Esophagus muscularis mucosa (tissue), 4 donors: ENCODE measurements at regions not wholly inside any gene's neighbourhood (a gene's known extent, or its start where the extent isn't known, plus 50 kb on each side); places are given as distances from the start of the nearest gene placed in this dataset.

ENCODE experiments used
- DNase-seq: peaks from one replicate; pipeline ENCODE4 v3.0.0-alpha.2; 2017; ENCODE audit errors: extremely low spot score
- H3K27ac ChIP-seq, 4 donors: fragments of 200-600 bp; sonication (generic); replicated peaks in 1 of 4; 1 replicate in 3 of 4; 2 replicates in 1 of 4; pipeline ENCODE4 v1.5.1; 2016 to 2019; ENCODE audit warnings: mild to moderate bottlenecking in 1 of 4
- H3K27me3 ChIP-seq, 4 donors: fragments of 200-600 bp; sonication (generic); one replicate each; pipeline versions ENCODE4 v1.5.1 to v1.6.0; 2016 to 2019
- H3K36me3 ChIP-seq, 4 donors: fragments of 200-600 bp; sonication (generic); one replicate each; pipeline ENCODE4 v1.5.1; 2016 to 2019
- H3K4me1 ChIP-seq, 4 donors: fragments of 200-600 bp; sonication (generic); one replicate each; pipeline ENCODE4 v1.5.1; 2016 to 2019
- H3K4me3 ChIP-seq, 4 donors: fragments of 200-600 bp; sonication (generic); 1 replicate in 2 of 4; 2 replicates in 2 of 4; pipeline ENCODE4 v1.5.1; 2016 to 2019; ENCODE audit warnings: mild to moderate bottlenecking in 4 of 4, moderate library complexity in 1 of 4
- H3K9me3 ChIP-seq, 4 donors: fragments of 200-600 bp; sonication (generic); 1 replicate in 3 of 4; 2 replicates in 1 of 4; pipeline ENCODE4 v1.5.1; 2016 to 2019
- CTCF ChIP-seq, 3 experiments: fragments of 200-600 bp in 2 of 3; fragments of 450-650 bp in 1 of 3; sonication (generic) in 2 of 3; IDR thresholded peaks; one replicate each; pipeline ENCODE4 v1.5.1; 2017 to 2019; ENCODE audit warnings: antibody characterized with exemption in 3 of 3, mild to moderate bottlenecking in 2 of 3, moderate library complexity in 1 of 3
- EP300 ChIP-seq: sonication (generic); formaldehyde crosslinking; IDR thresholded peaks from one replicate; pipeline ENCODE4 v1.6.1; 2017; ENCODE audit warnings: antibody characterized with exemption
- POLR2A ChIP-seq: fragments of 450-650 bp; IDR thresholded peaks from one replicate; pipeline ENCODE4 v1.6.1; 2017; ENCODE audit warnings: antibody characterized with exemption, moderate library complexity, mild to moderate bottlenecking, low read depth
- POLR2AphosphoS5 ChIP-seq, 2 donors: sonication (generic); formaldehyde crosslinking; IDR thresholded peaks; one replicate each; pipeline ENCODE4 v1.6.1; 2017; ENCODE audit warnings: antibody characterized with exemption in 2 of 2
- WGBS: methylation state at CpG from one replicate; pipeline ENCODE4 v1.1.5; 2018; 5-methylcytosine and 5-hydroxymethylcytosine counted together
- intact Hi-C: fragments of 100-400 bp; cut with DNase I; formaldehyde crosslinking; loops from one replicate; pipeline ENCODE4 v1.15.1; 2023

DNA sequence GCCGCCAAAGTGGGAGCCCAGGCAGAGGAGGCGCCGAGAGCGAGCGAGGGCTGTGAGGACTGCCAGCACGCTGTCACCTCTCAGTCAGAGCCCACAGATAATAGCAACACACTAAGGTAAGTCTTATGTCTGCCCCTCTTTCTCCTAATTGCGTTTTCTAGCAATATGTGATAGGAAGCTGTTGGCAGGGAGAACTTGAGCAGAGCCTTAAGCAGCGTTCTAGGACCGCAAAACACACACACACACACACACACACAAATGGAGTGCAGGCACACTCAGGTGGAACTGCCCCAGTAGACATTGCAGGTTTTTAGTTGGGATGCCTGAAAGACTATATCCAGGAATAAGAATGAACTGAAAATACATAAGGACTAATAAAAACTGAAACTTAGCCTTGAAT lies 1188.5 kb downstream of the NXPH1 start:
- 93% methylated on average over 9 of the region's 9 CpGs for WGBS
- Histone ChIP-seq H3K4me3 (no peak overlapping the region), H3K36me3 (no peaks in the 10 kb centered on the region), H3K27ac (no peak overlapping the region), H3K27me3 (no peaks in the 10 kb centered on the region), H3K4me1 (no peaks in the 10 kb centered on the region), H3K9me3 (peaks cover 0 to 4% (median 0%) of the 10 kb centered on the region in 4 donors)
- DNase-seq, result no peak
- intact Hi-C loops, result no loop called here
- TF ChIP-seq EP300 (no peak), CTCF (IDR thresholded peaks at IDR 0.05) (no peak), POLR2A (no peak), POLR2AphosphoS5 (IDR thresholded peaks at IDR 0.05) (no peak)

GRCh38 chr7:9625953-9626352 lies 1192.5 kb downstream of the NXPH1 start:
- DNase-seq, result no peak
- Histone ChIP-seq H3K9me3 (no peaks in the 10 kb centered on the region), H3K4me1 (no peaks in the 10 kb centered on the region), H3K36me3 (no peaks in the 10 kb centered on the region), H3K27me3 (no peaks in the 10 kb centered on the region), H3K27ac (no peak overlapping the region), H3K4me3 (no peak overlapping the region)
- WGBS, result 86% methylated on average over 3 of the region's 3 CpGs
- TF ChIP-seq POLR2AphosphoS5 (IDR thresholded peaks at IDR 0.05), result no peak
- TF ChIP-seq EP300, result no peak
- TF ChIP-seq CTCF (IDR thresholded peaks at IDR 0.05), result no peak
- no peak for TF ChIP-seq POLR2A
- intact Hi-C loops, result no loop called here

GRCh38 chr7:9645756-9646155 lies 1212.3 kb downstream of the NXPH1 start:
- DNase-seq, result no peak
- WGBS, result 86% methylated on average over 2 of the region's 2 CpGs
- Histone ChIP-seq H3K4me1 (no peaks in the 10 kb centered on the region), H3K36me3 (no peaks in the 10 kb centered on the region), H3K4me3 (no peak overlapping the region), H3K9me3 (no peaks in the 10 kb centered on the region), H3K27me3 (no peaks in the 10 kb centered on the region), H3K27ac (no peak overlapping the region)
- intact Hi-C loops, result no loop called here
- TF ChIP-seq EP300, result no peak
- no peak for TF ChIP-seq POLR2A
- no peak for TF ChIP-seq CTCF (IDR thresholded peaks at IDR 0.05)
- TF ChIP-seq POLR2AphosphoS5 (IDR thresholded peaks at IDR 0.05), result no peak

- DNase-seq, result no peak
- H3K27me3 ChIP-seq, result no peaks in the 10 kb centered on the region
- H3K27ac ChIP-seq, result no peak overlapping the region
- peaks cover 0 to 4% (median 0%) of the 10 kb centered on the region in 4 donors for H3K9me3 ChIP-seq
- no peak overlapping the region for H3K4me3 ChIP-seq
- H3K36me3 ChIP-seq, result no peaks in the 10 kb centered on the region
- WGBS, result 86% methylated on average over 4 of the region's 4 CpGs
- TF ChIP-seq POLR2A (no peak), POLR2AphosphoS5 (IDR thresholded peaks at IDR 0.05) (no peak), CTCF (IDR thresholded peaks at IDR 0.05) (no peak), EP300 (no peak)
- H3K4me1 ChIP-seq, result no peaks in the 10 kb centered on the region
- intact Hi-C loops, result no loop called here
These were observed 1223.8 kb downstream of the NXPH1 start for GRCh38 chr7:9657257-9657656.
